Stimulated activated CD4-positive, alpha-beta T cell treated with anti-CD3 and anti-CD28 coated beads, Interleukin-1b, Interleukin-23, amount 100 ng/mL, for 4 hours (primary cell): ENCODE measurements at regions not wholly inside any gene's neighbourhood (a gene's known extent, or its start where the extent isn't known, plus 50 kb on each side); places are given as distances from the start of the nearest gene placed in this dataset.

Experiments
- DNase-seq, 2 donors: peaks; one replicate each; pipeline ENCODE4 v3.0.0-alpha.2; 2020; ENCODE audit warnings: low read depth in 2 of 2

- DNase-seq, result no peak
Observed at GRCh38 chr5:68480335-68480940, 264.9 kb downstream of the PIK3R1 start.

- DNase-seq, result no peak
Observed at GRCh38 chr5:68482199-68482598, 266.6 kb downstream of the PIK3R1 start.

- DNase-seq, result no peak
Observed at GRCh38 chr5:68484307-68485068, 268.9 kb downstream of the PIK3R1 start.

GRCh38 chr5:68489556-68489955 lies 274.0 kb downstream of the PIK3R1 start:
- DNase-seq, result no peak

GRCh38 chr5:68490406-68490805 lies 274.9 kb downstream of the PIK3R1 start:
- DNase-seq, result no peak

- DNase-seq, result no peak
Observed at GRCh38 chr5:68494771-68495170, 279.2 kb downstream of the PIK3R1 start.

- DNase-seq, result no peak
Observed at GRCh38 chr5:68499987-68500386, 284.4 kb downstream of the PIK3R1 start.

- no peak for DNase-seq
Observed at GRCh38 chr5:68500813-68501212, 285.3 kb downstream of the PIK3R1 start.

- no peak for DNase-seq
Observed at GRCh38 chr5:68502531-68502930, 287.0 kb downstream of the PIK3R1 start.

- no peak for DNase-seq
Observed at GRCh38 chr5:68504306-68504705, 288.8 kb downstream of the PIK3R1 start.

GRCh38 chr5:68505917-68506860 lies 290.6 kb downstream of the PIK3R1 start:
- DNase-seq, result no peak

GRCh38 chr5:68515514-68515913 lies 300.0 kb downstream of the PIK3R1 start:
- no peak for DNase-seq

- DNase-seq, result no peak
Observed at GRCh38 chr5:68518286-68518685, 302.7 kb downstream of the PIK3R1 start.

GRCh38 chr5:68519143-68519542 lies 303.6 kb downstream of the PIK3R1 start:
- no peak for DNase-seq

GRCh38 chr5:68521776-68522175 lies 306.2 kb downstream of the PIK3R1 start:
- no peak for DNase-seq

- no peak for DNase-seq
Observed at GRCh38 chr5:68522863-68523262, 307.3 kb downstream of the PIK3R1 start.

GRCh38 chr5:68528821-68529273 lies 313.3 kb downstream of the PIK3R1 start:
- no peak for DNase-seq

- DNase-seq, result no peak
Observed at GRCh38 chr5:68529581-68529980, 314.0 kb downstream of the PIK3R1 start.

- DNase-seq, result no peak
Observed at GRCh38 chr5:68531970-68532369, 316.4 kb downstream of the PIK3R1 start.

- DNase-seq, result no peak
Observed at GRCh38 chr5:68533051-68533450, 317.5 kb downstream of the PIK3R1 start.

- DNase-seq, result no peak
Observed at GRCh38 chr5:68533571-68534084, 318.1 kb downstream of the PIK3R1 start.
